IMR-90 (cell line): ENCODE measurements at regions not wholly inside any gene's neighbourhood (a gene's known extent, or its start where the extent isn't known, plus 50 kb on each side); places are given as distances from the start of the nearest gene placed in this dataset.

Experiments used
- CHD1 ChIP-seq: IDR thresholded peaks from 2 replicates; pipeline ENCODE4 v1.6.1; 2012; ENCODE audit warnings: low read depth, low read length, improper control_type of control experiment
- CTCF ChIP-seq: conservative IDR thresholded peaks from 2 replicates; pipeline ENCODE4 v1.5.1; 2012; ENCODE audit warnings: mild to moderate bottlenecking, low read depth, low read length, improper control_type of control experiment
- MAFK ChIP-seq: IDR thresholded peaks from 2 replicates; pipeline ENCODE4 v1.6.1; 2012; ENCODE audit warnings: low read depth, low read length, improper control_type of control experiment
- MAZ ChIP-seq: IDR thresholded peaks from 2 replicates; pipeline ENCODE4 v1.6.1; 2012; ENCODE audit warnings: low read depth, mild to moderate bottlenecking, low read length, improper control_type of control experiment, moderate library complexity, borderline replicate concordance
- POLR2A ChIP-seq: IDR thresholded peaks from 2 replicates; pipeline ENCODE4 v1.6.1; 2012; ENCODE audit warnings: mild to moderate bottlenecking, low read depth, low read length
- RCOR1 ChIP-seq: IDR thresholded peaks from 2 replicates; pipeline ENCODE4 v1.6.1; 2012; ENCODE audit warnings: mild to moderate bottlenecking, low read length, improper control_type of control experiment; ENCODE audit not compliant: insufficient replicate concordance
- RFX5 ChIP-seq: IDR thresholded peaks from 2 replicates; pipeline ENCODE4 v1.8.0; 2012; ENCODE audit warnings: low read depth, mild to moderate bottlenecking, low read length, moderate library complexity
- TF ChIP-seq, protein P1 (sequence below): fragments of 150-350 bp; IDR thresholded peaks from 2 replicates; pipeline ENCODE4 v1.6.1; 2017; ENCODE audit warnings: mild to moderate bottlenecking, antibody characterized with exemption, low read length, low read depth
- TF ChIP-seq, protein P2 (sequence below): fragments of 150-350 bp; IDR thresholded peaks from 2 replicates; pipeline ENCODE4 v1.6.1; 2016; ENCODE audit warnings: low read depth, mild to moderate bottlenecking, low read length, moderate library complexity, borderline replicate concordance

DNA sequence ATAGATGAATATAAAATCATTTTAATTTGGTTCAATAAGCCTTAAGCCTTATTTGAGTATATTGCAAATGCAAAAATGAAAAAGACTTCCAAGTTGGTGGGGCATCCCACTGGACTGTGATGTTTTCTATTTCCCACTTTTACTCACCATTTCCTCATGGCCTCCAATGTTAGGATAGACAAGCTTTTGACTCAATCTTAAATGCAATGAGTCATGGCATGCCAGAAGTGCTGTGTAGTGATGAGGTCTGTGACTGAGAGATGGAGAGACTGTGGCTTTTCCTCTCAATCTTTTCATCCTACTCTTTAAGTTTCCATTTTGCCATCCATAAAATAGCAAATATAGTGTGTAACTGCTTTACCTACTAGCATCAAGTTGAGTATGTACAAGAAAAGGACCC lies 1401.2 kb upstream of the CELF4 start:
- TF ChIP-seq MAZ (no peak), CTCF (no peak), CHD1 (no peak), POLR2A (no peak), MAFK (no peak), RCOR1 (no peak), RFX5 (no peak)
- TF ChIP-seq, protein P1, sequence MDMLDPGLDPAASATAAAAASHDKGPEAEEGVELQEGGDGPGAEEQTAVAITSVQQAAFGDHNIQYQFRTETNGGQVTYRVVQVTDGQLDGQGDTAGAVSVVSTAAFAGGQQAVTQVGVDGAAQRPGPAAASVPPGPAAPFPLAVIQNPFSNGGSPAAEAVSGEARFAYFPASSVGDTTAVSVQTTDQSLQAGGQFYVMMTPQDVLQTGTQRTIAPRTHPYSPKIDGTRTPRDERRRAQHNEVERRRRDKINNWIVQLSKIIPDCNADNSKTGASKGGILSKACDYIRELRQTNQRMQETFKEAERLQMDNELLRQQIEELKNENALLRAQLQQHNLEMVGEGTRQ, result no peak
- TF ChIP-seq, protein P2, sequence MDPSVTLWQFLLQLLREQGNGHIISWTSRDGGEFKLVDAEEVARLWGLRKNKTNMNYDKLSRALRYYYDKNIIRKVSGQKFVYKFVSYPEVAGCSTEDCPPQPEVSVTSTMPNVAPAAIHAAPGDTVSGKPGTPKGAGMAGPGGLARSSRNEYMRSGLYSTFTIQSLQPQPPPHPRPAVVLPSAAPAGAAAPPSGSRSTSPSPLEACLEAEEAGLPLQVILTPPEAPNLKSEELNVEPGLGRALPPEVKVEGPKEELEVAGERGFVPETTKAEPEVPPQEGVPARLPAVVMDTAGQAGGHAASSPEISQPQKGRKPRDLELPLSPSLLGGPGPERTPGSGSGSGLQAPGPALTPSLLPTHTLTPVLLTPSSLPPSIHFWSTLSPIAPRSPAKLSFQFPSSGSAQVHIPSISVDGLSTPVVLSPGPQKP, result no peak
